Activated CD4-positive, alpha-beta T cell treated with anti-CD3 and anti-CD28 coated beads, Interleukin-2, Interleukin-6, amounts not matched to agents 100 ng/mL and 50 ng/mL, durations not matched to agents 16 hours and 8 hours (primary cell): ENCODE measurements at regions not wholly inside any gene's neighbourhood (a gene's known extent, or its start where the extent isn't known, plus 50 kb on each side); places are given as distances from the start of the nearest gene placed in this dataset.
"Not testable (repeated sequence)": the region's sequence is repeated elsewhere in the genome, so short reads cannot be mapped to it uniquely, and the experiment has no call there.

ENCODE experiments used
- DNase-seq: peaks from one replicate; pipeline ENCODE4 v3.0.0-alpha.2; 2020

GRCh38 chr20:53764415-53764800 lies 170.8 kb upstream of the ZNF217 start:
- DNase-seq, result no peak

GRCh38 chr20:53763707-53764414 lies 170.2 kb upstream of the ZNF217 start:
- no peak for DNase-seq

GRCh38 chr20:53762423-53762798 lies 168.8 kb upstream of the ZNF217 start:
- DNase-seq, result not testable (repeated sequence)

GRCh38 chr20:53760025-53760441 lies 166.4 kb upstream of the ZNF217 start:
- no peak for DNase-seq

GRCh38 chr20:53757472-53757913 lies 163.9 kb upstream of the ZNF217 start:
- no peak for DNase-seq

GRCh38 chr20:53755733-53756531 lies 162.3 kb upstream of the ZNF217 start:
- no peak for DNase-seq

- DNase-seq, result no peak
Observed at GRCh38 chr20:53753880-53754459, 160.3 kb upstream of the ZNF217 start.

- no peak for DNase-seq
Observed at GRCh38 chr20:53752971-53753879, 159.6 kb upstream of the ZNF217 start.

GRCh38 chr20:53752583-53752970 lies 158.9 kb upstream of the ZNF217 start:
- no peak for DNase-seq

- no peak for DNase-seq
Observed at GRCh38 chr20:53751620-53752318, 158.1 kb upstream of the ZNF217 start.

GRCh38 chr20:53750827-53751619 lies 157.4 kb upstream of the ZNF217 start:
- peak; percentile 80 for DNase-seq

GRCh38 chr20:53749499-53749898 lies 155.9 kb upstream of the ZNF217 start:
- DNase-seq, result no peak

- no peak for DNase-seq
Observed at GRCh38 chr20:53748821-53749421, 155.3 kb upstream of the ZNF217 start.

GRCh38 chr20:53748176-53748575 lies 154.5 kb upstream of the ZNF217 start:
- no peak for DNase-seq

- no peak for DNase-seq
Observed at GRCh38 chr20:53743607-53744260, 150.1 kb upstream of the ZNF217 start.

GRCh38 chr20:53742685-53743081 lies 149.0 kb upstream of the ZNF217 start:
- no peak for DNase-seq

GRCh38 chr20:53741726-53742028 lies 148.0 kb upstream of the ZNF217 start:
- no peak for DNase-seq

GRCh38 chr20:53739799-53740785 lies 146.5 kb upstream of the ZNF217 start:
- peak; percentile 56 for DNase-seq
